PFSK-1 (cell line): ENCODE measurements at regions not wholly inside any gene's neighbourhood (a gene's known extent, or its start where the extent isn't known, plus 50 kb on each side); places are given as distances from the start of the nearest gene placed in this dataset.

Experiments used
- FOXP2 ChIP-seq: optimal IDR thresholded peaks from 2 replicates; pipeline ENCODE3; 2011; ENCODE audit warnings: borderline replicate concordance, control low read depth, inconsistent platforms; ENCODE audit not compliant: insufficient read depth; ENCODE audit errors: extremely low read length, extremely low read depth
- POLR2AphosphoS5 ChIP-seq: IDR thresholded peaks from 2 replicates; pipeline ENCODE4 v1.6.1; 2012; ENCODE audit warnings: low read depth, mild to moderate bottlenecking, control low read depth, low read length, moderate library complexity
- SIN3A ChIP-seq: IDR thresholded peaks from 2 replicates; pipeline ENCODE4 v1.6.1; 2012; ENCODE audit warnings: mild to moderate bottlenecking, low read length, moderate library complexity, borderline replicate concordance; ENCODE audit not compliant: insufficient read depth
- TAF1 ChIP-seq: IDR thresholded peaks from 2 replicates; pipeline ENCODE4 v1.6.1; 2012; ENCODE audit warnings: low read length, control low read depth, borderline replicate concordance; ENCODE audit not compliant: insufficient read depth
- TF ChIP-seq, protein P1 (sequence below), 2 experiments: IDR thresholded peaks; 2 replicates each; pipeline versions ENCODE4 v1.6.1 to v1.8.0; 2011 to 2012; ENCODE audit warnings: low read depth in 2 of 2, low read length in 2 of 2, control low read depth in 1 of 2, inconsistent platforms in 1 of 2, mild to moderate bottlenecking in 1 of 2, moderate library complexity in 1 of 2; ENCODE audit not compliant: insufficient read depth in 1 of 2

DNA sequence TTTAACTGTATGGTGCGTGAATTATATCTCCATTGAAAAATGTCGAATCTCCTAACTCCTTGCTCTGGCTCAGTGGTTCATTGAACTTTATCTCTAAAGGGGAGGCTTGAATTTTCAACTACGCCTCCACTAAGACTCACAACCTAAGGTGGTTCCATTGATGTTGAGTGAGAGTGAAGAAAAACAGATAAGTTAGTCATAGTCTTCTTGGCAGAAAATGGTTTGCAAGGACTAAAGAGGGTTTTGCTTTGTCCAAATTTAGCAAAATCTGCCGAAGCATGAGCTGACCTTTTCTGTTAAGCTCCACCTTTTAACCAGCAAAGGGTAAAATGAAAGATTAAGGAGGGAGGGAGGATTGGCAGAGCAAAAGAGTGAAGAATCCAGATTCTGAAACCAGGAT lies 290.2 kb upstream of the SPTLC3 start:
- TF ChIP-seq POLR2AphosphoS5 (no peak), SIN3A (no peak), TAF1 (no peak), FOXP2 (no peak)
- TF ChIP-seq, protein P1, sequence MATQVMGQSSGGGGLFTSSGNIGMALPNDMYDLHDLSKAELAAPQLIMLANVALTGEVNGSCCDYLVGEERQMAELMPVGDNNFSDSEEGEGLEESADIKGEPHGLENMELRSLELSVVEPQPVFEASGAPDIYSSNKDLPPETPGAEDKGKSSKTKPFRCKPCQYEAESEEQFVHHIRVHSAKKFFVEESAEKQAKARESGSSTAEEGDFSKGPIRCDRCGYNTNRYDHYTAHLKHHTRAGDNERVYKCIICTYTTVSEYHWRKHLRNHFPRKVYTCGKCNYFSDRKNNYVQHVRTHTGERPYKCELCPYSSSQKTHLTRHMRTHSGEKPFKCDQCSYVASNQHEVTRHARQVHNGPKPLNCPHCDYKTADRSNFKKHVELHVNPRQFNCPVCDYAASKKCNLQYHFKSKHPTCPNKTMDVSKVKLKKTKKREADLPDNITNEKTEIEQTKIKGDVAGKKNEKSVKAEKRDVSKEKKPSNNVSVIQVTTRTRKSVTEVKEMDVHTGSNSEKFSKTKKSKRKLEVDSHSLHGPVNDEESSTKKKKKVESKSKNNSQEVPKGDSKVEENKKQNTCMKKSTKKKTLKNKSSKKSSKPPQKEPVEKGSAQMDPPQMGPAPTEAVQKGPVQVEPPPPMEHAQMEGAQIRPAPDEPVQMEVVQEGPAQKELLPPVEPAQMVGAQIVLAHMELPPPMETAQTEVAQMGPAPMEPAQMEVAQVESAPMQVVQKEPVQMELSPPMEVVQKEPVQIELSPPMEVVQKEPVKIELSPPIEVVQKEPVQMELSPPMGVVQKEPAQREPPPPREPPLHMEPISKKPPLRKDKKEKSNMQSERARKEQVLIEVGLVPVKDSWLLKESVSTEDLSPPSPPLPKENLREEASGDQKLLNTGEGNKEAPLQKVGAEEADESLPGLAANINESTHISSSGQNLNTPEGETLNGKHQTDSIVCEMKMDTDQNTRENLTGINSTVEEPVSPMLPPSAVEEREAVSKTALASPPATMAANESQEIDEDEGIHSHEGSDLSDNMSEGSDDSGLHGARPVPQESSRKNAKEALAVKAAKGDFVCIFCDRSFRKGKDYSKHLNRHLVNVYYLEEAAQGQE (IDR thresholded peaks at IDR 0.05; ENCODE audit: insufficient read depth in 1 of 2, low read depth in 2 of 2, low read length in 2 of 2): no peak
